NCI-H345 treated with DMSO at 0.1 percent for 48 hours (cell line): ENCODE measurements at regions not wholly inside any gene's neighbourhood (a gene's known extent, or its start where the extent isn't known, plus 50 kb on each side); places are given as distances from the start of the nearest gene placed in this dataset.

ENCODE experiments used
- DNase-seq: peaks from one replicate; lab custom pipeline; 2025; ENCODE audit not compliant: unreplicated experiment; lab: John Stamatoyannopoulos, UW

- DNase-seq = no peak
Measured at GRCh38 chr9:108618906-108619550, 236.8 kb downstream of the ACTL7B start.

DNA sequence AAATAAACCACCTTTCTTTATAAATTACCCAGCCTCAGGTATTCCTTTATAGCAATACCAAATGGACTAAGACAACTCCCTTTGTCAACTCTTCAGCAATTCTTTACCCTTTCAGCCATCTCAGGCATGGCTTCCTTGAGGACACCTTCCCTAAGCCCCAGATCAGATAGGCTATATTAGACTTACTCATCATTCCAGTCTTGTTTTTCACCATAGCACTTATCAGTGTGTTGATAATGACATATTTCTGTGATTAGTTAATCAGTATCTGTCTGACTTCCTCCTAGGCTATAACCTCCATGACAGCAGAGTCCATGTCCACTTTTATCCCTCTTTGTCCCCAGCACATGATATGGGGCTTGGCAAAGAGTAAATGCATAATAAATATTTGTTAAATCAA is 238.1 kb downstream of the ACTL7B start:
- DNase-seq = no peak

DNA sequence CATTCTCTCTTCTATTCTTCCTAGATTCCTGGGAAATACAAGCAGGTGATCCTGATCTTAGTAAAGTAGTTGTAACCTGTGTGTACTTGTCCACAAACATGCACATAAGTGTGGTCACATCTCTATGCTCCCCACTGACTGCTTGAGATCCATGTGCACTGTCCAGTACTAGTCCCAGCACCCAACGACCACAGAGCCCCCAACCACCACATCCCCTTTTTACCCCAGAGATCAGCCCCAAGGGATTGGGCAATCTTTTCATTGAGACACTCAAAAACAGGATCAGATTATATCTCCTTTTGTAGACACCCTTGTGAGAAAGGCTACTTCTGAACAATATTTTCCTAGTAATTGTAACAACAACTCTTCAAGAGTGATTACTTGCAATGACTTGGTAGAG is 240.6 kb downstream of the ACTL7B start:
- DNase-seq = no peak

DNA sequence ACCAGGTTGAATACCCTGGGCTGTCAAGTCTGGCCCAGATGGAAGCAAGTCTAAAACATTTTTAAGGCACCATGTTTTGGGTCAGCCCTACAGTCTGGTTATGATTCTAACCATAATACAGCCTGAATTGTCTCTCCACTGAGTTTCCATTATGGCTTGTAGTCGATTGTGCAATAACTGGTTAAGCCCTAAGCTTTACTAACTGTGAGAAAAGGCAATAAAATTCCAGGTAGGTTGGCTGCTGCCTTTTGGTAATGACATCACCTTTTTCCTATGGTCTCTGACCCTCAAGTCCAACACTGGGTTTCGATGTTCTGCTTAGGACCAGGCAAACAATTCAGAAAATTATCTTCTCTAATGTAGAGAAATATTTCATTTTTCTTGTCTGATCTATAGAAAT is 243.3 kb downstream of the ACTL7B start:
- no peak for DNase-seq

- DNase-seq = no peak
Measured at GRCh38 chr9:108609897-108610253, 245.9 kb downstream of the ACTL7B start.

GRCh38 chr9:108609227-108609896 is 246.4 kb downstream of the ACTL7B start:
- no peak for DNase-seq

GRCh38 chr9:108607607-108608006 is 248.2 kb downstream of the ACTL7B start:
- no peak for DNase-seq

GRCh38 chr9:108606401-108606800 is 249.4 kb downstream of the ACTL7B start:
- no peak for DNase-seq

GRCh38 chr9:108603141-108603540 is 252.6 kb downstream of the ACTL7B start:
- DNase-seq = no peak

- no peak for DNase-seq
Measured at GRCh38 chr9:108600896-108601295, 254.9 kb downstream of the ACTL7B start.

GRCh38 chr9:108599571-108599970 is 256.2 kb downstream of the ACTL7B start:
- DNase-seq = no peak

DNA sequence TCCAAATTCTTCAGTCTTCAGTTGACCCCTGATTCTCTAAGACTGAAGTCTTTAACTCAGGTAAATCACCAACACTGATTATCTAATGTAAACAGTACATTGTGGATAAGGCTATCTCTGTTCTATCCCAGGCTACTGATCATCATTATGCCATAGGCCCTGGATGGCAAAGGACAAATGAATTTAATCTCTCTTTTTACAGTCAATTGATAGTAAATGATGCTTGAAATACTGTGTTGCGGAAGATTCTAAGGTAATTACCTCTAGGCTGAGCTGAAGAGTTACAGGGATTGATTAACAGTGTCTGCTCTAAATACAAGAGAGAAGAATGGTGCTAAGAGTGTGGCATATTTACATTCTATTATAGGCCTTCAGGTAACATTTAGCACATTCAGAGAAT is 264.7 kb downstream of the ACTL7B start:
- no peak for DNase-seq

- DNase-seq = no peak
Measured at GRCh38 chr9:108588246-108588645, 267.5 kb downstream of the ACTL7B start.

- DNase-seq = no peak
Measured at GRCh38 chr9:108586471-108587139, 269.2 kb downstream of the ACTL7B start.

DNA sequence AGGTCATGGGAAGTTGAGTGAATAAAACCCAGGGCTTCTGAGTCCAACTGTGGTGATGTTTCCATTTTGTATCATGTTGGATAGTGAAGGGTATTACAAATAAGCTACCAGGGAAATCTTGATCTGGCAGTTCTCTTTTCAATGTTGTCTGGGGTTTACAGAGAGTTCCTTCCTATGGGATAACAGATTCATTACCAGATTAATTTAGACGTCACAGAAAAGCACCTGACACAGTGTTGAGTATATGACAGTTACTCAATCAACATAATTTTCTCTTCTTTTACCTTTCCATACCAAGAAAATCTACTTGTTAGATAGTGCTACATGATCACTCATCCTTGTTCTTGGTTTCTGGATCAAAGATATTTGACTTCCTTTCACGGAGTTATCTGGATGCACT is 270.9 kb downstream of the ACTL7B start:
- DNase-seq = no peak

DNA sequence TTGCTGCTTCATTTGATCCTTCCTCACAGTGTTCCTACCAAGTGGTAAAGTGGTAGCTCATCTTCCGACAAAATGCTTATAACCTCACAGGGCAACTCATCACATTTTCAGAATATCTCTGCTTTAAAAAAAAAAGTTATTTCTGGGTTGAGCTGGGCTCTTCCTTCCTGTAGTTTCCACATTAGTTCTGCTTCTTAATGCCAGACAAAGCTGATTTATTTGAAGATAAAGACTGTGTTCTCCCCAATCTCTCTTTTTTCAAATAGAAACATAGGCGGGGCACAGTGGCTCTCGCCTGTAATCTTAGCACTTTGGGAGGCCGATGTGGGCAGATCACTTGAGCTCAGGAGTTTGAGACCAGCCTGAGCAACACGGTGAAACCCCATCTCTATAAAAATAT is 273.1 kb downstream of the ACTL7B start:
- DNase-seq = no peak

DNA sequence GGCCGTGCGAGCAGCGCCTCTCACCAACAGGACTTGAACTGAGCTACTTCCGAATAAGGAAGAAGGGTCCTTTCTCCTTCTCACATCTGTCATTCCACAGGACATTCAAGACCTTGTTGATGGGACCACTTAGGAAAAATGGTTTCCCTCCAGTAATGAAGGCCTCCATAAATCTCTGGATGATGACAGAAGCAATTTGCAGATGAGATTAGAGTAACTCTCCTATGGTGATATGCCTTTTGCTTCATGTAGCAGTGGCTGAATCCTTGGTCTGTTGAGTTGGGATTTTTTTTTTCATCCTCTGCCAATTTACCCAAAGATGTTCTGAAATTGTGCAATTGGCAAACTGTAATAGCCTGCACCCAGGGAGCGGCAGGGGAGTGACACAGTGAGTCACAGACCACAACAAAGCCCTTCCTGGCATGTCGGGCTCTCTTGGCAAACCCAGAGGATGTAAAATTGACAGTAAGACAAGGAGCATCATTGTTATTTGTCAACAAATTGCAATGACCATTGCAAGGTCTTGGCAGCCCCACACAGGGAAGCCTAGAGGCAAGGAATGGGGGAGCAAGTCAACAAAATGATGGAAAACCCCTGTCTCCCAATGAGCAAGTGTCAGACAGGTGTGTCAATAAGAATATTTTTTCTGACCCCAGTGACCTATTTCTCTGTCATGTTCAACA is 275.9 kb downstream of the ACTL7B start:
- DNase-seq = no peak

GRCh38 chr9:108575276-108575675 is 280.5 kb downstream of the ACTL7B start:
- DNase-seq = no peak

DNA sequence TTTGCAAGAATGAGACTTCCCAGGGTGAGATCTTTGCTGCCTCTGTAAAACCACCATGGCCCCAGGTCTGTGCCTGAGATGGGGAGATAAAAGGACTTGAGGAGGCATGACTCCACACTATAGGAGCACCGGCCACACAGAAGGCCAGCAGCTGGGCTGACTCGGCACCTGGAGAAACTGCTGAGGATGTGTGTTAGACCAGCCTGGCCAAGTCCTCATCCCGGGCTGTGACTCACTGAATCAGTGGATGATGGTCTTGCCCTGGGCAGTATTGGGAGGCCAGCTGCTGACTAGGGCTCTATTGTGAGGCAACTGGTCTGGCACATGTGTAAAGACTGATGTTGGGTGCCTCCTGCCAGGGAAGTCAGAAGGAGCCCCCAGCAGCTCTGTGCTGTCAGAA is 286.2 kb downstream of the ACTL7B start:
- no peak for DNase-seq

GRCh38 chr9:108568093-108568492 is 287.7 kb downstream of the ACTL7B start:
- DNase-seq = no peak

GRCh38 chr9:108567571-108567970 is 288.2 kb downstream of the ACTL7B start:
- no peak for DNase-seq
